SK-N-SH treated with all-trans-retinoic acid at 6 μM for 48 hours (cell line): ENCODE measurements at regions not wholly inside any gene's neighbourhood (a gene's known extent, or its start where the extent isn't known, plus 50 kb on each side); places are given as distances from the start of the nearest gene placed in this dataset.

Experiments
- ATAC-seq: fragments of 200-7000 bp; cut with Tn5 transposase; 3 replicates; pipeline ENCODE4 v1.9.1; 2020; ENCODE audit warnings: mild to moderate bottlenecking, moderate library complexity
- ARNTL ChIP-seq: fragments of 450-650 bp; formaldehyde crosslinking; IDR thresholded peaks from 2 replicates; pipeline ENCODE4 v1.5.0; 2020; ENCODE audit warnings: low read depth, mild to moderate bottlenecking, moderate library complexity, borderline replicate concordance
- BACH2 ChIP-seq: fragments of 250-450 bp; sonication (Bioruptor Pico); IDR thresholded peaks from 2 replicates; pipeline ENCODE4 v1.9.0; 2021; ENCODE audit warnings: mild to moderate bottlenecking, borderline replicate concordance
- CSDC2 ChIP-seq: fragments of 250-450 bp; sonication (Bioruptor Pico); IDR thresholded peaks from 2 replicates; pipeline ENCODE4 v1.5.0; 2020; ENCODE audit warnings: mild to moderate bottlenecking, moderate library complexity
- CSRNP3 ChIP-seq: fragments of 250-450 bp; sonication (Bioruptor Pico); IDR thresholded peaks from 2 replicates; pipeline ENCODE4 v1.5.1; 2021; ENCODE audit warnings: mild to moderate bottlenecking, moderate library complexity
- ESRRG ChIP-seq: fragments of 250-450 bp; sonication (Bioruptor Pico); IDR thresholded peaks from 2 replicates; pipeline ENCODE4 v1.6.1; 2021; ENCODE audit warnings: mild to moderate bottlenecking
- GLIS3 ChIP-seq: fragments of 250-450 bp; sonication (Bioruptor Pico); IDR thresholded peaks from 2 replicates; pipeline ENCODE4 v1.5.0; 2020; ENCODE audit warnings: mild to moderate bottlenecking, moderate library complexity
- ISL1 ChIP-seq: fragments of 250-450 bp; sonication (Bioruptor Pico); IDR thresholded peaks from 2 replicates; pipeline ENCODE4 v2.1.2; 2022; ENCODE audit warnings: mild to moderate bottlenecking, moderate library complexity
- OSR1 ChIP-seq: fragments of 250-450 bp; sonication (Bioruptor Pico); IDR thresholded peaks from 2 replicates; pipeline ENCODE4 v1.8.0; 2022; ENCODE audit warnings: moderate library complexity, mild to moderate bottlenecking, inconsistent platforms
- PPARA ChIP-seq: fragments of 250-450 bp; sonication (Bioruptor Pico); IDR thresholded peaks from 2 replicates; pipeline ENCODE4 v1.5.0; 2020; ENCODE audit warnings: mild to moderate bottlenecking, borderline replicate concordance
- RARB ChIP-seq: fragments of 250-450 bp; sonication (Bioruptor Pico); IDR thresholded peaks from 2 replicates; pipeline ENCODE4 v1.8.0; 2021; ENCODE audit warnings: mild to moderate bottlenecking, moderate library complexity
- SNAI2 ChIP-seq: fragments of 250-450 bp; sonication (Bioruptor Pico); IDR thresholded peaks from 2 replicates; pipeline ENCODE4 v1.5.0; 2020; ENCODE audit warnings: mild to moderate bottlenecking, moderate library complexity
- TCF4 ChIP-seq: fragments of 250-450 bp; sonication (Bioruptor Pico); IDR thresholded peaks from 2 replicates; pipeline ENCODE4 v1.8.0; 2021; ENCODE audit warnings: mild to moderate bottlenecking, moderate library complexity, borderline replicate concordance
- TOX ChIP-seq: fragments of 250-450 bp; sonication (Bioruptor Pico); IDR thresholded peaks from 2 replicates; pipeline ENCODE4 v1.8.0; 2021; ENCODE audit warnings: mild to moderate bottlenecking, moderate library complexity, borderline replicate concordance
- TSHZ2 ChIP-seq: fragments of 250-450 bp; sonication (Bioruptor Pico); IDR thresholded peaks from 2 replicates; pipeline ENCODE4 v1.5.0; 2020; ENCODE audit warnings: mild to moderate bottlenecking, moderate library complexity
- ZC3H10 ChIP-seq: fragments of 250-450 bp; sonication (Bioruptor Pico); IDR thresholded peaks from 2 replicates; pipeline ENCODE4 v1.5.1; 2021; ENCODE audit warnings: mild to moderate bottlenecking, moderate library complexity
- ZFP3 ChIP-seq: fragments of 250-450 bp; sonication (Bioruptor Pico); IDR thresholded peaks from 2 replicates; pipeline ENCODE4 v1.5.0; 2020; ENCODE audit warnings: mild to moderate bottlenecking, moderate library complexity
- ZFP30 ChIP-seq: fragments of 450-650 bp; formaldehyde crosslinking; IDR thresholded peaks from 2 replicates; pipeline ENCODE4 v1.5.0; 2022; ENCODE audit warnings: mild to moderate bottlenecking, moderate library complexity
- ZNF565 ChIP-seq: fragments of 450-650 bp; formaldehyde crosslinking; conservative IDR thresholded peaks from 2 replicates; pipeline ENCODE4 v1.5.0; 2020; ENCODE audit warnings: low read depth, mild to moderate bottlenecking, moderate library complexity
- ZNF70 ChIP-seq: fragments of 450-650 bp; formaldehyde crosslinking; IDR thresholded peaks from 2 replicates; pipeline ENCODE4 v1.5.0; 2020; ENCODE audit warnings: mild to moderate bottlenecking, moderate library complexity
- ZNF8 ChIP-seq: fragments of 450-650 bp; formaldehyde crosslinking; IDR thresholded peaks from 2 replicates; pipeline ENCODE4 v1.5.0; 2020; ENCODE audit warnings: mild to moderate bottlenecking, moderate library complexity
- TF ChIP-seq, protein P1 (sequence below): fragments of 250-450 bp; sonication (Bioruptor Pico); IDR thresholded peaks from 2 replicates; pipeline ENCODE4 v1.5.1; 2020; ENCODE audit warnings: low read depth, mild to moderate bottlenecking, moderate library complexity
- TF ChIP-seq, protein P2 (sequence below): fragments of 250-450 bp; sonication (Bioruptor Pico); IDR thresholded peaks from 2 replicates; pipeline ENCODE4 v1.8.0; 2021; ENCODE audit warnings: low read depth, mild to moderate bottlenecking, moderate library complexity, borderline replicate concordance
- TF ChIP-seq, protein P3 (sequence below): fragments of 250-450 bp; sonication (Bioruptor Pico); IDR thresholded peaks from 2 replicates; pipeline ENCODE4 v1.8.0; 2020; ENCODE audit warnings: mild to moderate bottlenecking, moderate library complexity, borderline replicate concordance

DNA sequence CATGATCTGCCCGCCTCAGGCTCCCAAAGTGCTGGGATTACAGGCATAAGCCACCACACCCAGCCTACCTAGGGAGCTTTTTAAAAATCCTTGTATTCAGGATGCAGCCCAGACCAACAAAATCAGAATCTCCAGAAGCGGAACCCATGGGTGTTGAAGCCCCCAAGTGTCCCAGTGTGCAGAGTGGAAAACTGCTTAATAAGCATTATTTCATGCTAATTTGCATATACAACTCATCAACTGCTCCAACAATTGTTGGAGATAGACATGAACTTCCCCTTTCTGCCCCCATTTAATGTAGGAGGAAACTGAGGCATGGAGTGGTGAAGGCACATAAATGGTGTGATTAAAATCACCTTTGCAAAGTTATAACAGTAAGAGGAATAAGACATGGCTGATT lies 84.3 kb upstream of the C16orf82 start:
- TF ChIP-seq SNAI2 (CRISPR knock-in tag) (no peak), BACH2 (no peak)
- ATAC-seq: no peak

DNA sequence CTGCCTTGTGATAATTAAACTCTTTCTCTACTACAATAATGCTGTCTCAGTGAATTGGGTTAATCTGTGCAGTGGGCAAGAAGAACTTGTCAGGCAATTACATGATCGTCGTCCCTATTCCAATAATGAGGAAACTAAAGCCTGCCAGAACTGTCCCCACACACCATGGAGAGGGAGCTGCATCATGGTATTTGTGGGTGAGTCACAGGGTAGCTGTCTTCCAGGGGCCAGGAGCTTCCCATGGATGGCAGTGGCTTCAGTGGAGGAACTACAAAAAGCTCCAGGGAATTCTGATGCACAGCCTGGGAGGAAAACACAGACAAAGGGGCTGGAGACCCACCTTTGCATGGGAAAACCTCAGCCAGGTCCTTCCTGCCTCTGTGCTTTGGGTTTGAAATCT lies 83.3 kb upstream of the C16orf82 start:
- TF ChIP-seq ZC3H10 (CRISPR knock-in tag) (no peak), OSR1 (no peak), ZNF8 (CRISPR knock-in tag) (no peak), ZFP30 (no peak), TCF4 (CRISPR knock-in tag) (no peak), ARNTL (CRISPR knock-in tag) (no peak), ZFP3 (no peak), BACH2 (no peak), ZNF565 (CRISPR knock-in tag) (no peak), CSRNP3 (no peak), SNAI2 (CRISPR knock-in tag) (no peak), CSDC2 (no peak), ISL1 (no peak)
- TF ChIP-seq, protein P1, sequence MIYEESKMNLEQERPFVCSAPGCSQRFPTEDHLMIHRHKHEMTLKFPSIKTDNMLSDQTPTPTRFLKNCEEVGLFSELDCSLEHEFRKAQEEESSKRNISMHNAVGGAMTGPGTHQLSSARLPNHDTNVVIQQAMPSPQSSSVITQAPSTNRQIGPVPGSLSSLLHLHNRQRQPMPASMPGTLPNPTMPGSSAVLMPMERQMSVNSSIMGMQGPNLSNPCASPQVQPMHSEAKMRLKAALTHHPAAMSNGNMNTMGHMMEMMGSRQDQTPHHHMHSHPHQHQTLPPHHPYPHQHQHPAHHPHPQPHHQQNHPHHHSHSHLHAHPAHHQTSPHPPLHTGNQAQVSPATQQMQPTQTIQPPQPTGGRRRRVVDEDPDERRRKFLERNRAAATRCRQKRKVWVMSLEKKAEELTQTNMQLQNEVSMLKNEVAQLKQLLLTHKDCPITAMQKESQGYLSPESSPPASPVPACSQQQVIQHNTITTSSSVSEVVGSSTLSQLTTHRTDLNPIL (CRISPR knock-in tag): no peak
- TF ChIP-seq, protein P2, sequence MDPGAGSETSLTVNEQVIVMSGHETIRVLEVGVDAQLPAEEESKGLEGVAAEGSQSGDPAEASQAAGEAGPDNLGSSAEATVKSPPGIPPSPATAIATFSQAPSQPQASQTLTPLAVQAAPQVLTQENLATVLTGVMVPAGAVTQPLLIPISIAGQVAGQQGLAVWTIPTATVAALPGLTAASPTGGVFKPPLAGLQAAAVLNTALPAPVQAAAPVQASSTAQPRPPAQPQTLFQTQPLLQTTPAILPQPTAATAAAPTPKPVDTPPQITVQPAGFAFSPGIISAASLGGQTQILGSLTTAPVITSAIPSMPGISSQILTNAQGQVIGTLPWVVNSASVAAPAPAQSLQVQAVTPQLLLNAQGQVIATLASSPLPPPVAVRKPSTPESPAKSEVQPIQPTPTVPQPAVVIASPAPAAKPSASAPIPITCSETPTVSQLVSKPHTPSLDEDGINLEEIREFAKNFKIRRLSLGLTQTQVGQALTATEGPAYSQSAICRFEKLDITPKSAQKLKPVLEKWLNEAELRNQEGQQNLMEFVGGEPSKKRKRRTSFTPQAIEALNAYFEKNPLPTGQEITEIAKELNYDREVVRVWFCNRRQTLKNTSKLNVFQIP (CRISPR knock-in tag): no peak
- TF ChIP-seq, protein P3, sequence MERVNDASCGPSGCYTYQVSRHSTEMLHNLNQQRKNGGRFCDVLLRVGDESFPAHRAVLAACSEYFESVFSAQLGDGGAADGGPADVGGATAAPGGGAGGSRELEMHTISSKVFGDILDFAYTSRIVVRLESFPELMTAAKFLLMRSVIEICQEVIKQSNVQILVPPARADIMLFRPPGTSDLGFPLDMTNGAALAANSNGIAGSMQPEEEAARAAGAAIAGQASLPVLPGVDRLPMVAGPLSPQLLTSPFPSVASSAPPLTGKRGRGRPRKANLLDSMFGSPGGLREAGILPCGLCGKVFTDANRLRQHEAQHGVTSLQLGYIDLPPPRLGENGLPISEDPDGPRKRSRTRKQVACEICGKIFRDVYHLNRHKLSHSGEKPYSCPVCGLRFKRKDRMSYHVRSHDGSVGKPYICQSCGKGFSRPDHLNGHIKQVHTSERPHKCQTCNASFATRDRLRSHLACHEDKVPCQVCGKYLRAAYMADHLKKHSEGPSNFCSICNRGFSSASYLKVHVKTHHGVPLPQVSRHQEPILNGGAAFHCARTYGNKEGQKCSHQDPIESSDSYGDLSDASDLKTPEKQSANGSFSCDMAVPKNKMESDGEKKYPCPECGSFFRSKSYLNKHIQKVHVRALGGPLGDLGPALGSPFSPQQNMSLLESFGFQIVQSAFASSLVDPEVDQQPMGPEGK: no peak
- no peak for ATAC-seq

DNA sequence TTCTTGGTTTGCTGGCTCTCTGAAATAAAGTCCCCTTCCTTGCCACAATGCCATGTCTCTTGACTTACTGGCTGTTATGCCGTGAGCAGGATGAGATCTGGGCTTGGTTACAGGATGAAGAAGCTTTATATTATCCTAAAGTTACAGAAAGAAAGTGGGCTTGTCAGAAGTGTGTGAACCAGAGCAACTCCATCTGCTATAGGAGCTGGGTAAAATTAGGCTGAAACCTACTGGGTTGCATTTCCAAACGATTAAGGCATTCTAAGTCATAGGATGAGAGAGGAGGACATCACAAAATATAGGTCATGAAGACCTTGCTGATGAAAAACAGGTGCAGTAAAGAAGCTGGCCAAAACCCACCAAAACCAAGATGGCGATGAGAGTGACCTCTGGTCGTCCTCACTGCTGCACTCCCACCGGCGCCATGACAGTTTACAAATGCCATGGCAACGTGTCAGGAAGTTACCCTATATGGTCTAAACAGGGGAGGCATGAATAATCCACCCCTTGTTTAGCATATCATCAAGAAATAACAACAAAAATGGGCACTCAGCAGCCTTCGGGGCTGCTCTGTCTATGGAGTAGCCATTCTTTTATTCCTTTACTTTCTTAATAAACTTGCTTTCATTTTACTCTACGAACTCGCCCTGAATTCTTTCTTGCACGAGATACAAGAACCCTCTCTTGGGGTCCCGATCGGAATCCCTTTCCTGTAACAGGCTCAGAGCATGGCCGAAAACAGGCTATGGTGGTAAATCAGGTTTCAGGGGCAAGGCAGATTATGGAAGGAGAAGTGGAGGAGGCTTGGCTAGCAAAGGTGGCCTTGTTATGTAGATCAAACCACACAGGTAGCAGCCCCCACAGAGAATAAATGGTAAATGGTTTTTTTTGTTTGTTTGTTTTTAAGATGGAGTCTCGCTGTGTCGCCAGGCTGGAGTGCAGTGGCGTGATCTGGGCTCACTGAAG lies 81.3 kb upstream of the C16orf82 start:
- TF ChIP-seq ZNF565 (CRISPR knock-in tag): no peak
- TF ChIP-seq, protein P2 (CRISPR knock-in tag): no peak
- no peak for TF ChIP-seq GLIS3
- no peak for TF ChIP-seq CSRNP3
- no peak for TF ChIP-seq TCF4 (CRISPR knock-in tag)
- no peak for TF ChIP-seq ISL1
- TF ChIP-seq, protein P1 (CRISPR knock-in tag): no peak
- no peak for TF ChIP-seq TSHZ2
- TF ChIP-seq PPARA (CRISPR knock-in tag): no peak
- TF ChIP-seq SNAI2 (CRISPR knock-in tag): no peak
- no peak for TF ChIP-seq RARB (CRISPR knock-in tag)
- no peak for TF ChIP-seq ZFP3
- no peak for TF ChIP-seq TOX (CRISPR knock-in tag)
- TF ChIP-seq ZC3H10 (CRISPR knock-in tag): no peak
- no peak for TF ChIP-seq ZNF70 (CRISPR knock-in tag)
- no peak for TF ChIP-seq ZNF8 (CRISPR knock-in tag)
- TF ChIP-seq ESRRG: no peak
- no peak for TF ChIP-seq ARNTL (CRISPR knock-in tag)
- TF ChIP-seq ZFP30: no peak
- ATAC-seq: no peak
